Activated CD4-positive, alpha-beta T cell treated with anti-CD3 and anti-CD28 coated beads, Interleukin-2, amount 10 ng/mL, durations not matched to agents 7 days and 5 days (primary cell): ENCODE measurements at regions not wholly inside any gene's neighbourhood (a gene's known extent, or its start where the extent isn't known, plus 50 kb on each side); places are given as distances from the start of the nearest gene placed in this dataset.
"Not testable (repeated sequence)": the region's sequence is repeated elsewhere in the genome, so short reads cannot be mapped to it uniquely, and the experiment has no call there.

Experiments used
- CTCF ChIA-PET: fragments of 350-600 bp; sonication (Branson Sonifier 250); formaldehyde crosslinking; loops from one replicate; lab custom pipeline; 2021; ENCODE audit warnings: antibody characterized with exemption; lab: Charles Lee
- POLR2A ChIA-PET: fragments of 350-600 bp; sonication (Branson Sonifier 250); formaldehyde crosslinking; loops from one replicate; lab custom pipeline; 2021; ENCODE audit warnings: antibody characterized with exemption; lab: Charles Lee
- DNase-seq: peaks from one replicate; pipeline ENCODE4 v3.0.0-alpha.2; 2020
- H3K27ac Mint-ChIP-seq: one replicate; pipeline ENCODE4 v1.8.0; 2021; ENCODE audit warnings: mild to moderate bottlenecking, moderate library complexity, mixed read lengths
- H3K27me3 Mint-ChIP-seq: one replicate; pipeline ENCODE4 v1.8.0; 2021; ENCODE audit warnings: mixed read lengths
- H3K36me3 Mint-ChIP-seq: one replicate; pipeline ENCODE4 v1.8.0; 2021; ENCODE audit warnings: low read depth, mixed read lengths
- H3K4me1 Mint-ChIP-seq: one replicate; pipeline ENCODE4 v1.8.0; 2021; ENCODE audit warnings: mixed read lengths
- H3K4me3 Mint-ChIP-seq: one replicate; pipeline ENCODE4 v1.8.0; 2021; ENCODE audit warnings: mild to moderate bottlenecking, moderate library complexity, mixed read lengths
- H3K9me3 Mint-ChIP-seq: one replicate; pipeline ENCODE4 v1.8.0; 2021; ENCODE audit warnings: mixed read lengths

DNA sequence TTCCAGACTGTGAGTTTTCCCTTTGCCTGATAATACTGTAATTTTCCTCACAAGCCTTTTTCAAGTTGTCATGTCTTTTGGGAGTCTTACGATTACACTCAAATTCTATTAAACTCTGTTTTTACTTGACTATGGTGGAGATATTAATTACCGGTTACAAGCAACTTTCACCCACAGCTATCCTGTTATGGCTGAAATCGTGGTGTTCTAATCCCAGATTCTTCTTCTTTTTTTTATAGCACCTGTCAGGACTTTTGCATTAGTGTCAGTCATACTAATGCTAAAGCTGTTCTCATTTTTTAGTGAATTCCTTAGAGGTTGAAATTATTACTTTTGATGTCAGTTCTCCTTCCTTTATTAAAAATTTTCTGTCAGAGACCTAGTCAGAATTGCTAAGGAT lies 187.8 kb upstream of the CSNK1A1L start:
- no peaks in the 10 kb centered on the region for H3K27me3 Mint-ChIP-seq
- no peak overlapping the region for H3K4me3 Mint-ChIP-seq
- H3K4me1 Mint-ChIP-seq = no peaks in the 10 kb centered on the region
- H3K27ac Mint-ChIP-seq = no peak overlapping the region
- H3K36me3 Mint-ChIP-seq = no peaks in the 10 kb centered on the region
- ChIA-PET POLR2A (no interaction called here), CTCF (no interaction called here)
- no peaks in the 10 kb centered on the region for H3K9me3 Mint-ChIP-seq
- DNase-seq = no peak

DNA sequence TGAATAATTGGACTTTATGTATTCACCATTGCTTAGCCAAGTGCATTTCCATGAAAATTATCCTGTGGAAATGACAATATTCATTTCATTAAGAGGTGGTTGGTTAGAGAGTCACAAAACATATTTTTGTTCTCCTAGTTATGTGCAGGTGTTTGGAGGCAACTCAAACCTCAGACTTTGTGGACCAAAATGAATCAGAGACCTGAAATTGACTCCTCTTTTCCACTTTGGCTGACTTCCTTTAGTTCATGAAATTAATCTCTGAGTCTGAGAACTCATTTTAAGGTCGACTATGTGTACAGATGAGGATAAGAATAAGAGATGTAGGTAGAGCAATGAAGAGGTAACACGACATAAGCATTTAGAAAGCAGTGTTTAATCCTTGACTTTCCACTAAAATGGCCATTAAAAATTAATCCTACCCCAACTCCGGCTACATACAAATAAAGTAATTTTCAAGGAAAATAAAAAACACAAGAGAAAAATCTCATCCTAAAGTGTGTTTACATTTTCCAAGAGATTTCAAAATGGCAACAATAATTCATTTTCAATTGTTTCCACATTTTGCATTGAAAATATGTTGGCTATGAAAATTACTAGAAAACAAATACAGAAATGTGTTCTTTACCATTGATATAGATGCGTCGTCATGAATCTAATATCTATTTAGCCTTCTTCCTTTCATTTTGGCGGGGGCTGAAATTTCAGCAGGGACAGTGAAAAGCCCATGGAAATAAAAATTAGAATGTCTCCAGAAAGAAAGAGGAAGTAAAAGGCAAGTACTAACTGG lies 185.4 kb upstream of the CSNK1A1L start:
- H3K4me1 Mint-ChIP-seq = no peaks in the 10 kb centered on the region
- no peak overlapping the region for H3K4me3 Mint-ChIP-seq
- no peak overlapping the region for H3K27ac Mint-ChIP-seq
- no peaks in the 10 kb centered on the region for H3K36me3 Mint-ChIP-seq
- CTCF ChIA-PET = no interaction called here
- POLR2A ChIA-PET = no interaction called here
- no peaks in the 10 kb centered on the region for H3K27me3 Mint-ChIP-seq
- DNase-seq = no peak
- H3K9me3 Mint-ChIP-seq = no peaks in the 10 kb centered on the region

DNA sequence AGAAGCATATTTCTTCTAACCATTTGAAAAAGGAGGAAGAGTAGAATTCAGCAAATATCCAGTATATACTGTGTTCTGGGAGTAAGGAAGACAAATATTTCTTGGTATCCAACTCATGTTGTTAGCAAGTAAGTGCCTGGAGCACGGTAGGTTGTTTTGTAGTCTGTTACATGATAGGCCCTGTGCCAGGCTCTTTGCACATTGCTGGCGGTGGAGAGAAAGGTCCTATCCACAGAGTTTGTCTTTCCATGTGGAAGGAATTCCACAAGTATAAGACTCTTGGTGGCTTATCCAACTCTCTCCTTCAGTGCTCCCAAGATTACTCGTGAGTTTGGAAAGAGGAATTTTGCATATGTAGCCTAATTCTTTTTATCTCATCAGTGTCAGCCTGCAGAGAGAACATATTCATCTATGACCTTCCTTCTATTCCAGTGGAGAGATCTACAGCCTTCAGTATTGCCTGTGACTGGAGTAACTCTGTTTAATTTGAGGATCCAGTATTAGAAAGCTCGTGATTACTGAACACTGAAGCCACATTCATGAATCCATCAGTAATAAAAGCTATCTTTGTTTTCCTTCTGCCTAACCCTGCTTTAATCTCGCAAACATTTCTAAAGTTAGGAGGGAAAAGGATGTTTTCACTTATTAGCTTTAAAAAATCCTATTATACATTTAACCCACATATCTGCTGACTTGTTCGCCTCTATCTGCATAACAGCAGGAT lies 183.9 kb upstream of the CSNK1A1L start:
- POLR2A ChIA-PET = no interaction called here
- Mint-ChIP-seq H3K27me3 (no peaks in the 10 kb centered on the region), H3K4me3 (no peak overlapping the region), H3K9me3 (no peaks in the 10 kb centered on the region), H3K4me1 (no peaks in the 10 kb centered on the region), H3K27ac (no peak overlapping the region), H3K36me3 (no peaks in the 10 kb centered on the region)
- no peak for DNase-seq
- CTCF ChIA-PET = no interaction called here

DNA sequence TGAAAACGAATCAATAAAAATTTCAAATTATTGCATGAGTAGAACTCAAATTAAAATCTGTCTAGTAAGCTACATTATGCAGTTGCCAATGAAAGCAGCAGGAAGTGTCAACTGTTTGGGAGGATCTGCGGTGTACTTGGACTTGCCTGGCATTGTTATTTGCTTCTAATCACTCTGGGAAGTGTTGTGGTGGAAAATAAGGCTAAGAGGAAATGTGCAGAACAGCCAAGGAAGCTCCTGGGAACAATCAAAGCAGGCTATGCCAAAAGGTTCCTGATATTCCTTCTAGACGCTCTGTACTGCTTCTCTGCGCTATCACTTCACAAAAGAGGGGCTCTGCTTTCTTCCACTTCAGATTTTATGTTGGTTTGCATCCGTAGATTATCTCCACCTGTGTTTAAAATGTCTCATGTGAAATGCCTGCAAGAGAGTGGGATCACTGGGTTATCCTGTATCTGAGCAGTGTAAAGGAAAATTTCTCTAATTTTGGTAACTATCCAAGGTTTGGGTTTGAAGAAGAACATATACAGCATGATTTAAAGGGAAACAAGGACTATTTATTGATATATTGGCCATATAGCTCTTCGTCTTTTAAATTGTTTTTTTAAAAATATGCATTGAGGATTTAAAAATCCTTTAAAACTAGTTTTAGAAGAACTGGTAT lies 182.7 kb upstream of the CSNK1A1L start:
- CTCF ChIA-PET = no interaction called here
- Mint-ChIP-seq H3K4me1 (no peaks in the 10 kb centered on the region), H3K27ac (no peak overlapping the region), H3K9me3 (no peaks in the 10 kb centered on the region), H3K36me3 (no peaks in the 10 kb centered on the region), H3K27me3 (no peaks in the 10 kb centered on the region), H3K4me3 (no peak overlapping the region)
- POLR2A ChIA-PET = no interaction called here
- no peak for DNase-seq

DNA sequence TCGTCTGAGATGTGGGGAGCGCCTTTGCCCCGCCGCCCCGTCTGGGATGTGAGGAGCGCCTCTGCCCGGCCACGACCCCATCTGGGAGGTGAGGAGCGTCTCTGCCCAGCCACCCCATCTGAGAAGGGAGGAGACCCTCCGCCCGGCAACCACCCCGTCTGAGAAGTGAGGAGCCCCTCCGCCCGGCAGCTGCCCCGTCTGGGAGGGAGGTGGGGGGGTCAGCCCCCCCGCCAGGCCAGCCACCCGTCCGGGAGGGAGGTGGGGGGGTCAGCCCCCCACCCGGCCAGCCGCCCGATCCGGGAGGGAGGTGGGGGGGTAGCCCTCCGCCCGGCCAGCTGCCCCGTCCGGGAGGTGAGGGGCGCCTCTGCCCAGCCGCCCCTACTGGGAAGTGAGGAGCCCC lies 174.8 kb upstream of the CSNK1A1L start:
- H3K36me3 Mint-ChIP-seq, H3K27ac Mint-ChIP-seq, H3K9me3 Mint-ChIP-seq, DNase-seq, H3K4me3 Mint-ChIP-seq, H3K4me1 Mint-ChIP-seq, H3K27me3 Mint-ChIP-seq, POLR2A ChIA-PET, CTCF ChIA-PET: not testable (repeated sequence)

DNA sequence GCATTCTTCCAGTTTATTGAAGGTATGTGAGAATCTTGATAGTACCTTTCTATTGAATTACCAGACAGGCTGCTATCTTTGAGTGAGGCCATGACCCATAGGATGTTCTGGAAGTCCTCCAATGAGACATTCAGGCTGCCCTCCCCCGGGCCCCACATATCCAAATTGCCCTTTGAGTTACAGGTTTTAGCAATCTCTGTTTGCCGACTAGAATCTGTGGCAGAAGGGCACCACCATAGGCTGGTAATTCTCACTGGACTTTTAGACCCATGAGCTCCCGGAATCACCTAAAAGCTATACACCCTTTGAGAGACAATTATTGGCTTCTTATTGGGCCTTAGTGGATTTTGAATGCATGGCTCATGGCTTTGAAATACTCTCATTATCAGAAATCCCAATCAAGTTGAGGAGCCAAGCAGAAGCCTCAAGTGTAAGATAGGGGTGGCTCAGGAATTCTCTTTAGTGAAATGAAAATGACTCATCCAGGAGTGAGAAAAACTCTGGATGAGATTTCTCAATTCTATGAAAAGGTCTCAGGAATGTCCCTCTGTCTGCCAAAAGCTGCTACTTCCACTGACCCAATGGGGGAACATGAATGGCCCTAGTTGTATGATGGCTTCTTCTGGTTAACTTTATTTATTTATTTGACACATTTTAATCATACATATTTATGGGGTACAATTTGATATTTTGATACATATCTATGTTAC lies 172.1 kb upstream of the CSNK1A1L start:
- Mint-ChIP-seq H3K9me3 (peaks cover 6% of the 10 kb centered on the region), H3K27ac (no peak overlapping the region), H3K4me1 (no peaks in the 10 kb centered on the region), H3K27me3 (no peaks in the 10 kb centered on the region), H3K36me3 (no peaks in the 10 kb centered on the region), H3K4me3 (no peak overlapping the region)
- ChIA-PET CTCF (no interaction called here), POLR2A (no interaction called here)
- DNase-seq = no peak

DNA sequence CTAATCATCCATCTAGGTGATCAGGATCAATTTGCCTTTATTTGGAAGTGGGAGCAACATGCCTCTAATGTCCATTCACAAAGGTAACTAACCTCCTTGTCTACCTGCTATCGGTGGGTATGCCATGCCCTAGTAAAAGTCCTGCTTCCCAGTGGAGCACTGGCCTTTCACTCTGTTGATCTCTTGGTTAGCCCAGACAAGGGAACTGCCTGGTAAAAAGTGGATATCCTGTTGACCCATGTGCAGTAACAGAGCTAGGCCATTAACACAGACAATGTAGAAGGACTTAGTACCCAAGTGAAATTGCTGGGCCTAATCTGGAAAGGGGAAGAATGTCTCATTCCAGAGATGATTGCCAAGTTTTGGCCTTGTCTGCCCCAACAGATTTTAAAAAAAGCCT lies 171.5 kb upstream of the CSNK1A1L start:
- no peak for DNase-seq
- no peak overlapping the region for H3K4me3 Mint-ChIP-seq
- POLR2A ChIA-PET = no interaction called here
- H3K9me3 Mint-ChIP-seq = peaks cover 6% of the 10 kb centered on the region
- H3K4me1 Mint-ChIP-seq = no peaks in the 10 kb centered on the region
- CTCF ChIA-PET = no interaction called here
- H3K27ac Mint-ChIP-seq = no peak overlapping the region
- H3K36me3 Mint-ChIP-seq = no peaks in the 10 kb centered on the region
- H3K27me3 Mint-ChIP-seq = no peaks in the 10 kb centered on the region

DNA sequence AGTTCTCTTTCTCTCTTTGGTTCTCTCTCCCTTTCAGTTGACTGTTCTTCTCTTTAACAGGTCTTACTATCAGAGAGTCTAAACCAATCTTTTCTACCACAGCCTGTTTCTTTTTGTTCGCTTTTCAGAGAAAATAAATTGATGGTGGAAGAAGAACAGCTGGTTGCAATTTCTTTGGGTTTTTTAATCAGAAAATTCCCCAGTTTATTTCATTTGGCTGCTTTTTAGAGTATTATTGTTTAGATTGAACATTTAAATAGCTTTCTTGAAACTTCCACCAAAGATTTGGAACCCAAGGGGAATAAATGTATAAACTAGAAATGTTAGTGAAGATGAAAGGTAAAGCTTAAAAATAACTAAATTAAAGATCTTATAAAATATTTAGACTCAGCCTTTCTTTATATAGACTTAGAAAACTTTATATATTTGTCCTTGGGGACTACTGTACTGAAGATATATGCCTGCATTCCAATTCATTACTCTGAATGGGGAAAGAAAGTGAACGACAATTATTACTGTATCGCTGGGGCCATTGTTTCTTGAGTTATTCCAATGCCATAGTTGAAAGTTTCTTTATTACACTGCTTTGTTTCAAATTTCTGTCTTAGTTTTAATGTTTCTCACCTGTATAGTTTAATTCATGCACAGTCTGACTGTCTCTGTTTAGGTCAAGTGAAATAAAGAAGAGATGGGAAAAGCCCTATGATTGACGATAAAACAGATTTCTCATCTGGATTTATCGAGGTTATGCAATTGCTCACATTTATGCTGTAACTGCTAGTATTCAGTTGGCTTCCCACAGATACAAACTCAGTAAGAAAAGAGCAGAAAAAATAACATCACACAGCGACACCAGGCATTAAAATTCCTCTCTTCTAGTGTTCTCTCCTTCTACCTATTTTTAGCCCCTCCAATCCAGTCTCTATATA lies 169.4 kb upstream of the CSNK1A1L start:
- POLR2A ChIA-PET = no interaction called here
- no peaks in the 10 kb centered on the region for H3K27me3 Mint-ChIP-seq
- peaks cover 5% of the 10 kb centered on the region for H3K9me3 Mint-ChIP-seq
- H3K36me3 Mint-ChIP-seq = no peaks in the 10 kb centered on the region
- DNase-seq = no peak
- H3K27ac Mint-ChIP-seq = no peak overlapping the region
- CTCF ChIA-PET = no interaction called here
- H3K4me1 Mint-ChIP-seq = no peaks in the 10 kb centered on the region
- no peak overlapping the region for H3K4me3 Mint-ChIP-seq

DNA sequence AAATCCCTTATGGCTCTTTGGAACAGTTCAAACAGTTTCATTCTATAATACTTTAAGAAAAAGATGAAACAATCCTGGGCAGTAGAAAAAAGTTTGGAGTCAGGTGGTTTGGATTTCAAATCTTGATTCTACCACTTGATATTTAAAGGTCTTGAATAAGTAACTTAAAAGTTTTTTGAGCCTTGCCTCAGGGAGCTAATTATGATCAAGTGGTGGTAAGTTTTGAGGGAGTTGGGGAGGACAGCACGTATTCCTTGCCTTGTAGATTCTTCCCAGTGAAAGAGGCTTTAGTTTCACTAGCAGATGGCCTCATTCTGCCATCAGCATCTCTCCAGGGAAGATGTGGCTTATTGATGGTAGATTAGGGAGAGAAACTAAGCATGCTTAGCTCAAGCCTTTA lies 168.4 kb upstream of the CSNK1A1L start:
- no peaks in the 10 kb centered on the region for H3K27me3 Mint-ChIP-seq
- no peak overlapping the region for H3K4me3 Mint-ChIP-seq
- peaks cover 5% of the 10 kb centered on the region for H3K9me3 Mint-ChIP-seq
- no peaks in the 10 kb centered on the region for H3K36me3 Mint-ChIP-seq
- no peak for DNase-seq
- POLR2A ChIA-PET = no interaction called here
- CTCF ChIA-PET = no interaction called here
- H3K27ac Mint-ChIP-seq = no peak overlapping the region
- no peaks in the 10 kb centered on the region for H3K4me1 Mint-ChIP-seq

DNA sequence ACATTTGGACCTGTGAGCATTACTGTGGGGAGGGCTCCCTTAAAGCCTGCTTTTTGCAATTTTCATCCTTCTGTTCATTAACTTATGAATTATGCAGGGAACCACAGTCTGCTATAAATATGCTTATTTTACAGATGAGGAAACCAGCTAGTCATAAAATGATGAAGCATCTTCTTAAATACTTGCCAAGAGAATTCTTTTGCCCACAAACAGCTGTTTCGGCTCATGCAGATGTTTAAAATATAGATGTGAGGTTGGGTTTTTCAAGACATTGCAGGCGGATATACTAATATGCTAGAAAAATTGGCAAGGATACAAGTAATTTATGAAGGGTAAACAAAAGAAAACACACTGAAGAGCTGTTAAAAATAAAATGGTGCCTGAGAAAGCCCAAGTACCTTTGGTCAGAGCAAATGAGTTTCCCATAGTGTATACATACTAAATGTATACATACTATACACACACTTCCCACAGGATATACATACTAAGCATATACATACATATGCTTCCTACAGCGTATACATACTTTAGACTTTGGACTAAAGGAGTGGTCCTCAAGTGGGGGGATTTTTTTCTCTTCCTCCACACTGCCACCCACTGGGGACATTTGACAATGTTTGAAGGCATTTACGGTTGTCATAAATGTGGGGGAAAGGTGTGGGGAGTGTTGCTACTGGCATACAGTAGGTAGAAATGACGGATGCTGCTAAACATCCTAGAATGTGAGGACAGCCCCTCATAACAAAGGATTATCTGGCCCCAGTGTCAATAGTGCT lies 164.9 kb upstream of the CSNK1A1L start:
- ChIA-PET CTCF (no interaction called here), POLR2A (no interaction called here)
- H3K9me3 Mint-ChIP-seq = peaks cover 3% of the 10 kb centered on the region
- no peak overlapping the region for H3K4me3 Mint-ChIP-seq
- no peaks in the 10 kb centered on the region for H3K4me1 Mint-ChIP-seq
- H3K36me3 Mint-ChIP-seq = no peaks in the 10 kb centered on the region
- H3K27me3 Mint-ChIP-seq = no peaks in the 10 kb centered on the region
- no peak for DNase-seq
- no peak overlapping the region for H3K27ac Mint-ChIP-seq

DNA sequence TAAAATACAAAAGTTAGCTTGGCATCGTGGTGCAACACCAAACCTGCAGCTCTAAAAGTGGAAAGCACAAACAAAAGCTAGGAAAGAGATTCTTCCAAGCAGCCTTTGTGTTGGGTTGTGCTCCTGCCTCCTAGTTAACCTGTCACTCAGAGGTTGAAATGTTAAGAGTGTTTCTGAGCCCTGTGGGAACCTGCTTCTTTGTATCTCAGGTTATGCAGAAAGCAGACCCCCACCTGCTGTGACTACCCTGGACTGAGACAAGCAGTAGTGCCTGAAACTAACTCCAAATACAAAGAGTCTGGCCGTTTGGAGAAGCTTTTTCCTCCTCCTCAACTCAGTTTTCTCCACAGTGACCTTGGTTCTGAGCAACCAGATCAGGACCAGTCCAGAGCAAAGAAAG lies 158.4 kb upstream of the CSNK1A1L start:
- H3K4me3 Mint-ChIP-seq = no peak overlapping the region
- H3K9me3 Mint-ChIP-seq = peaks cover 3% of the 10 kb centered on the region
- no peak for DNase-seq
- H3K36me3 Mint-ChIP-seq = no peaks in the 10 kb centered on the region
- H3K27ac Mint-ChIP-seq = no peak overlapping the region
- POLR2A ChIA-PET = no interaction called here
- H3K27me3 Mint-ChIP-seq = no peaks in the 10 kb centered on the region
- CTCF ChIA-PET = no interaction called here
- H3K4me1 Mint-ChIP-seq = no peaks in the 10 kb centered on the region

DNA sequence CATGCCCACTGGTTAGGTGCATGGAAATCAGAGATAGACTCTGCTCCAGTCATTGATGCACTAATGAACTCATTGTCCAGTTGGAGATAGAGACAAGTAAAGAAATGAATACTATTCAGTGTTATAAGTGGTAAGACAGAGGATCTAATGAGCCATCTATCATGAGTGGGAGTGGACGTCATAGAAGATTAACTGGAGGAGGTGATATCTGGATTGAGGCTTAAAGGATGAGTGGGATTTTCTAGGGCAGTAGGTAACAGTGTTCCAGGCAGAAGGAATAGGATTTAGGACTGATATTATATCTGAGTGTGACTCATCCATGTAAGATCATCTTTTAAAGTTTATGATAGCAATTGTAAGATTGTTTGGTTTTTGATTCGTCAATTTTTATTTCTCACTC lies 152.2 kb upstream of the CSNK1A1L start:
- CTCF ChIA-PET = no interaction called here
- H3K27ac Mint-ChIP-seq = no peak overlapping the region
- H3K4me3 Mint-ChIP-seq = no peak overlapping the region
- DNase-seq = no peak
- H3K27me3 Mint-ChIP-seq = no peaks in the 10 kb centered on the region
- H3K9me3 Mint-ChIP-seq = peaks cover 3% of the 10 kb centered on the region
- no peaks in the 10 kb centered on the region for H3K4me1 Mint-ChIP-seq
- no peaks in the 10 kb centered on the region for H3K36me3 Mint-ChIP-seq
- POLR2A ChIA-PET = no interaction called here
